ENCODE measurements at regions not wholly inside any gene's neighbourhood (a gene's known extent, or its start where the extent isn't known, plus 50 kb on each side); places are given as distances from the start of the nearest gene placed in this dataset.
"Not testable (repeated sequence)": the region's sequence is repeated elsewhere in the genome, so short reads cannot be mapped to it uniquely, and the experiment has no call there.

DNA sequence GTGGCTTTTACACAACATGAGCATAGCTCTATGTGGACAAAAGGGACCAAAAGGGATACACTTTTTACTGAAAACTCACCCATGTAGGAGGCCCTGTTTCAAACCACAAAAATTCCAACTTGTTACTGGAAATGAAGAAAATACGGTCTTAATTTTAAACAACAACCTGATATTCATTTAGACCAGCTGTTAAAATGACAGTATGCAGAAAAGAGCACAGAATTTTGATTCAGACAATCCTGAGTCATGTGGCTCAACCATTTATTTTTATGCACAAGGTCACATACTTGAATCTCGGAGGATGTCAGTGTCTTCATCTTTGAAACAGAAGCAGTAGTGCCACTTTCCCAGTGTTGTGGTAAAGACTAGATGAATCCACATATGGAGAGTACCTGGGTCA, 426.5 kb upstream of the NFE2L3 start:
- no peak for DNase-seq (ENCODE audit: low read depth in 4 of 4, low spot score in 2 of 4)

DNA sequence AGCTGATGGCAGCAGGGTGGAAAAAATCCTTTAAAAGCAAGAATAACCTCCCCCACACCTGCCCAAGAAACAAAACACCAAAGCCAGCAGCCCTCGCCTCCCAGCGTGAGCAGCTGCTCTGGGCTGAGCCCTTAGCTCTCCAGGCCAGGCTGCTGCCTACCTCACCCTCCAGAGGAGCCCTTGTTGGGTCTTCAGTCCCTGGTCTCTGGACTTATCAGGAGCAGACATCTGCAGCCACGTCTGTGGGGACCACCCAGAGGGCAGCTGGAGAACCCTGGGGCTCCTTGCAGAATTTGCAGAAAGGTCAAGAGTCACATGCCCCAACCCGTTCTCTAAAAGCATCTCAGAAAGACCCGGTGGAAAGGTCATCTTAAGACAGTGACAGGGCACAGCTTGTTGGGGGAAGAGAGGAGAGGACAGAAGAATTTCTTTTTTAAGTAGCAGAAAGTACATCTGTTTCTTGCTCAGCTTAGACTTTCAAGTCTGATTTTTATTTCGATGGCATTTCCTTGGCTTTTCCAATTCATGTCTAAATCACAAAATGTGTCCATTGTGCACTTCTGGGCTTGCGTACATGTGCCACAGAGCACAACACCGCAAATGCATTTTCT, 425.7 kb upstream of the NFE2L3 start:
- no peak for DNase-seq (ENCODE audit: low read depth in 4 of 4, low spot score in 2 of 4)

DNA sequence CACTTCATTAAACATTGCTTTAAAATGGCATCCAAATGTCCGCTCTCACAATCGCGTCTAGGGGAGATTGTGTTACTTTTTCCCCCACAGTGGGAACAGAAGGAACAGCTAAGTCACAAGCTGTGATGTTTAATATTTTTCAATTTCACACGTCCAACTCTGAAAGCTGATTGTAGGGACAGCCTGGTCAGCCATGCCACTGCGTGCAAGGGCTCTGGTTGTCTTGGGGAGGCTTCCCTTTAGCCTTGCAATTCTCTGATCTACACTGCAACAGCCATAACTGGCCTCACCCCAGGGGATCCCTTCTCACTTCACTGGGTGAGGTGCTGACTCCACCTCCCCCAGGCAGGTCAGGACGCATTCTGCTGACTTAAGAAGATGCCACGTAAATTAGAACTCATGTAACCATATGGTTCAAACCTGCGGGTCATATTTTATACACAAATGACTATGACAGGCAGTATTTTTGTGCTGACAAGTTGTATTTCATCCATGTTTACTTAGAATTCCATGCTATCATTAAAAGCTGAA, 425.2 kb upstream of the NFE2L3 start:
- DNase-seq (ENCODE audit: low read depth in 4 of 4, low spot score in 2 of 4): no peak

DNA sequence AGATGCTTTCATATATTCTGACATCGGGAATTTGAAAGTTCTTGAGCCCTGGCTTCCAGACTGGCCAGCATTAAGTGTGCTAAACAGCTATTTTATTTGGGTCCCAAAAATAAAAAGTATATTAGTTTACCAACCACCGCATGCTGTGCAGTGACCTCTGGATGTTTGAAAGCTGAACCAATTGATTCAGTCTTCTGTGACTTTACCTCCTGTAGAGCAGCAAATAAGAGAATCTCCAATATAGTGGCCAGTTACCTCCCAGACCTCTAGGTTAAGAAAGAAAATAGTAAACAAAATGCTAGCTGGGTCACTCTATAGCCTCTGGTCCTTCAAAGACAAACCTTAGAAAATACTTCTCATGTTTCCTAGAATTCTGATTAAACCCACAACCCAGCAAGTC, 424.6 kb upstream of the NFE2L3 start:
- DNase-seq (ENCODE audit: low read depth in 4 of 4, low spot score in 2 of 4): no peak

DNA sequence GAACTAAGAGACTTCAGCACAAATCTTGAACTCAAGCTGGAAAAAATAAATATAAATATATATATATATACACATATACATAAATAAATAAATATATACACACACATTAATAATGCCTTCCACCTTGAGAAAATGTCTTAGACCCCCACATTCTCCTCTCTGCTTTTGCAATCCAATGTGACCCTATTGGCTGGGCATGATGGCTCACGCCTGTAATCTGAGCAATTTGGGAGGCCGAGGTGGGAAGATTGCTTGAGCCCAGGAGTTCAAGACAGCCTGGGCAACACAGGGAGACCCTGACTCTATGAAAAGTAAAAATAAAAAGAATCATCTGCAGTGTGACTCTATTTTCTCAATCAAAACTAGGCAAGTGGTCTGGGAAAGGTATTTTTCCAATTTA, 424.1 kb upstream of the NFE2L3 start:
- no peak for DNase-seq (ENCODE audit: low read depth in 4 of 4, low spot score in 2 of 4)

DNA sequence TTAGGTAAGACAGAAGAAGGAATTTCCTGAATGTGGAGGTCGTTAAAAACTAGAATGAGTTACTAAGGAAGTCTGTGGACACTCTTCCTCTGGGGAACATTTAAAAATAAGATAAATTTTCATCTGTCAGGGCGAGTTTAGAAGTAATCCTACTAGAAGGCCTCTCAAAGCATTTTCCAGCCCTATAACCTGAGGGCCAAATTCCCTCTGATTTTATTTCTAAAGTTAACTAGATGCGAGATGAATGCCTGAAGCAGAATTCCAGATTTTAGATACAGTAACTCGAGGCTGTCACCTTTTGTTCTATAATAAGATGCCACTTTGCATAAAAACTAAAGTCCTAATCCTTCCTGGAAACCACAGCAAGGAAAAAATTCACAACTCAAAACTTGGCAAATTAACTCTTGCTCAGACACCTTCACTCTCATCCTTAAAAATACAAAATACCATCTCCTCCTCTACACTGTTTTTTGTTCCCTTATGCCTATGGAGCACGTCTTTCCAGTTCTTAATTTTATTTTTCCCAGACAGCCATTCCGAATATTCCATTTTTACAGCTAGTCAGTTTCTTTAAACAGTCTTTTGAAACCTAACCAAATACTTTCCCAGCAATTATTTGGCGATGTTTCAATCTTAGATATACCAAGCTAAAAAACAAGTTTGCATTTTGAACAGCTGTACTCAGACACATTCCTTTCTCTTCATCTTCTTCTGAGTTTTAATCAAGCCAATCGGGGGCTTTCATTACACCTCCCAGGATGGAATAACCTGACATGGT, 420.7 kb upstream of the NFE2L3 start:
- no peak for DNase-seq (ENCODE audit: low read depth in 4 of 4, low spot score in 2 of 4)

DNA sequence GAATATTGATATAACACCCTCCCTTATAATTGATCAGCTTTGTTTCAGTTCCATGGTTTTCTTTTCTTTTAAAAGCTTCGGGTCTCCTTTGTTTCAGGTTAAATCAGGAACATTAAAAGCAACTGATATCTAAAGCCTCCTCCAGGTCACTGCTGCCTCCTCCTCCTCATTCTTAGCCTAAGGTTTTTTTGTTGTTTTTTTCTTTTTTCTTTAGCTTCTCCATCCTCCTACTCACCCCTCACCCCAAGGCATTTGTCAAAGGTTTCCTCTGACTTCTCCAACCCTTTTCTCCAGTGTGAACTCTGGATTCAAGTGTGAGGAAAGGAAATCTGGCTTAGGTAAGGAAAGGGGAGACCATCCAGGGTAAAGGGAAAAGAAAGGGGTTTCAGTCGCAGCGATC, 420.2 kb upstream of the NFE2L3 start:
- DNase-seq (ENCODE audit: low read depth in 4 of 4, low spot score in 2 of 4): no peak

DNA sequence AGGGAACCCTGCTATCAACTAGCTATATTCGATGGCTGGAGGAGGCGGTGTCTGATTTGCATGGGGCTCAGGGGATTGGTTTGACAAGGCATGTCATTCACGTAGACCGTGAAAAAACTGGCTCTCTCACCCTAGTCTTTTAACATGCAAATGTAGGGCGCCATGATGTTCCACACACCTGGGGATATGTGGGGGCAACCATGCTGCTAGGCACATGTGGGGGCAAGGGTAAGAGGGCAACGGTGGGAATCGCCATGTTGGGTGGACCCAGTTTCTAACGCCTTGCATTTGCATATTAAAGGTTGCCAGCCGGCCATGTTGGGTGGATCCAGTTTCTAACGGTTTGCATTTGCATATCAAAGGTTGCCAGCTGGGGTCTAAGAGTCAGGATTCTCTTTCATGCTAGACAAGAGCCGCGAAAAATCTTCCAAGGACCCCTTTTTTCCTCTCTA, 419.2 kb upstream of the NFE2L3 start:
- DNase-seq (ENCODE audit: low read depth in 4 of 4, low spot score in 2 of 4): no peak

DNA sequence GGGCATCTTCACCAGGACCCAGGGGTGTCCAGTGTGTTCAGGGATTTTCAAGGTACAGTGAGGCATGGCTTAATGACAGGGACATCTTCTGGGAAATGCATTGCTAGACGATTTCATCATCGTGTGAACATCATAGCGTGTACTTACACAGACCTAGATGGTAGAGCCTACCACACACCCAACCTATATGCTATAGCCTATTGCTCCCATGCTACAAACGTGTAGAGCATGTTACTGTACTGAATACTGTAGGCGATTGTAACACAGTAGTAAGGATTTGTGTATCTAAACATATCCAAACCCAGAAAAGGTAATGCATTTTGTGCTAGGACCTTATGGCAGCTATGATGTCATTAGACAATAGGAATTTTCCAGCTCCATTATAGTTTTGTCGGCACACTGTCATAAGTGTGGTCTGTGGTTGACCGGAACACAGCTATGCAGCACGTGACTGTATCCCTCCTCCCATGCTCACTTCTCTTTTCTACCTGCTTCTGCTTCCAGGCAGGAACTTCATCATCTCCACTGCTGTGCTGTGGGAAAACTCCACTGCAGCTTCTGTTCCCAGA, 416.2 kb upstream of the NFE2L3 start:
- no peak for DNase-seq (ENCODE audit: low read depth in 4 of 4, low spot score in 2 of 4)

DNA sequence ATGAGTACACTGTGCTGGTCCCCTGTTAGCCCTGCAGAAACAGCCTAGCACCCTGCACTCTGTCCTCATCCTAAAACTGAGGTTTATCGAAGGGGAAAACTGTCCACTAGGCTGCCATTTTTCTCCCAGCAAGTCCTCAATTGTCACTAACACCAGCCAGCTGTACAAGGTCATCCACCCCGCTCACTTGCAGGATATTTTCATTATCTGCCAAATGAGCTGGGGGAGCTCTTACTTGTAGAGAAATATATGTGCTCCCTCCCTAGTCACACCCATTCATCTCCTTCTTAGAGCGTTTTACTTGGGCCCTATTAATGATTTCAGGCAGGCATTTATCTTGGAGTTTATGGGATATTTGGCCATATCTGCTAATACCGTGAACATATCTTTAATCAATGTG, 413.5 kb upstream of the NFE2L3 start:
- DNase-seq (ENCODE audit: low read depth in 4 of 4, low spot score in 2 of 4): no peak

DNA sequence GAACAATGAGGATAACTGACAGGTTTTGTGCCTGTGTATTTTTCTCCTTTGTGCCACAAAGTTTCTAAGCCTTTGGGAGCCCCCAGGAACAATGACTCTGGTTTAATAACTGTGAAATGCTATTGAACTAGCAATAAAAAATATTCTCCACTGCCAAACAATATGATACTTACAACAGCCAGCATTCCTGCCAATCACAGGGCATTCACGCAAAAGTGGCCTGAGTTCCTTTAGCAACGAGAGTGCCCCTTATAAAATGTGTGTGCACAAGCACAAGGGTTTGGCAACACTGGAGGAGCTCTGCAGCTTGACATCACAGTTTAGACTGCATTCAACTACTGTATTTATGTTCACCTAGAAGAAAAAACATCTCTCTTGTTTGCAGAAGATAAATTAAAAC, 412.9 kb upstream of the NFE2L3 start:
- DNase-seq (ENCODE audit: low read depth in 4 of 4, low spot score in 2 of 4): no peak

DNA sequence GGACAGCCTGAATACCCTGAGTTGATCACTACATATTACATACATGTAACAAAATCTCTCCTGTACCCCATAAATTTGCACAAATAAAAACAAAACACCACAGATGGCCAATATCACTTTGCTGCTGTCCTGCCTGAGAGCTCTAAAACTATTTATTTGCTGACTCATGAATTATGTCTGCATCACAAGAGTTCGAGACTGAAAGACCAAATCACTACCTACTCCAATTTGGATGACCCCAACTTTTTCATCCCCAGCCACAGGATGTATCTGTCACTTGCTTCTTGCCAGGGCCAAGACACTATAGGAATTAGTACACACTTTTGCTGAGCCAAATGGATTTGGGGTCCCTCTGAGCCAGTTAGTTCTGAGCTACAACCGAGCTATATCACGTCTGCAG, 409.7 kb upstream of the NFE2L3 start:
- DNase-seq (ENCODE audit: low read depth in 4 of 4, low spot score in 2 of 4): no peak

DNA sequence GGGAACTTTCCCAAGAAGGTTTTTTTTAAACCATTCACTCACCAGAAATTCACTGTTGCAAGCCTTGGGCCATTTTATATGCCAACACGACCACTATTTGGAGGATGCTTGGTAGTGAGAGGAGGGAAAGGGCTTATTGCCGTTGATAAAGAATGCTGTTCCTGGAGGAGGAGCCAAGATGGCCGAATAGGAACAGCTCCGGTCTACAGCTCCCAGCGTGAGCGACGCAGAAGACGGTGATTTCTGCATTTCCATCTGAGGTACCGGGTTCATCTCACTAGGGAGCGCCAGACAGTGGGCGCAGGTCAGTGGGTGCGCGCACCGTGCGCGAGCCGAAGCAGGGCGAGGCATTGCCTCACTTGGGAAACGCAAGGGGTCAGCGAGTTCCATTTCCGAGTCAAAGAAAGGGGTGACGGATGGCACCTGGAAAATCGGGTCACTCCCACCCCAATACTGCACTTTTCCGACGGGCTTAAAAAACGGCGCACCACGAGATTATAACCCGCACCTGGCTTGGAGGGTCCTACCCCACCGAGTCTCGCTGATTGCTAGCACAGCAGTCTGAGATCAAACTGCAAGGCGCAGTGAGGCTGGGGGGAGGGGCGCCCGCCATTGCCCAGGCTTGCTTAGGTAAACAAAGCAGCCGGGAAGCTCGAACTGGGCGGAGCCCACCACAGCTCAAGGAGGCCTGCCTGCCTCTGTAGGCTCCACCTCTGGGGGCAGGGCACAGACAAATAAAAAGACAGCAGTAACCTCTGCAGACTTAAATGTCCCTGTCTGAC, 408.1 kb upstream of the NFE2L3 start:
- not testable (repeated sequence) for DNase-seq (ENCODE audit: low read depth in 4 of 4, low spot score in 2 of 4)

DNA sequence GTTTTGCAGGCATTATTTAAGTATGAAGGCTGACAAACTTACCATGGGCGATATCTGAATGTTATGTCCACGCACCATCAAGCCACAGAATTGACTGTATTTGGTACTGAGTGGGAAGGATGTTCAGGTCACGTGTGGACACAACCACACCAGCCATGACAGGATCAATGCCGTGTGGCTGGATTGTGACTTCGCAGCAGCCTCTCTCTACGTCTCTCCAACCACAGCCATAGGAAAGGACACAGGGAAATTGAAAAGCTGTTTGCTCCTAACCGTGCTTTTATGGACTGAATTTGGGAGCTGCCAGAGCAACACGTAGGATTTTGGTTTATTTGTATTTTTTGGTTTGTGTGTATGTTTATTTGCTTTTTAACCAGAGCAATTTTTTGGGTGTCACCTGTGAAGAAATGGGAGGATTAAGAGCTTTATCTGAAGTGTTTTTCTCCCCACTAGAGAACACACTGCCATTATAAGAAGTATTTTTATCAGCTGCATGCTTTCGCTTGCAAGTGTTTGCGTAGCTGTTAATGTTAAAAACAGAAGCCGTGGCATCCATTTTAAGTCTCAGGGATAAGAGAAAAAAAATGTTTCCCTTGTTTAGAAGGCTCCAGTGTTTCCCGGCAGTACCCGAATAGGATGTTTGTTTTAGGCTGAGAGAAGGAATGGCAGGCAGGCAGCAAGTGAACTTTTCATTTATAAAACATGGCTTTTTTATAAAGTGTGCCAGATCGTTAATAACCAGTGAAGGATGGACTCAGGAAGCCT, 401.1 kb upstream of the NFE2L3 start:
- no peak for DNase-seq (ENCODE audit: low read depth in 4 of 4, low spot score in 2 of 4)

DNA sequence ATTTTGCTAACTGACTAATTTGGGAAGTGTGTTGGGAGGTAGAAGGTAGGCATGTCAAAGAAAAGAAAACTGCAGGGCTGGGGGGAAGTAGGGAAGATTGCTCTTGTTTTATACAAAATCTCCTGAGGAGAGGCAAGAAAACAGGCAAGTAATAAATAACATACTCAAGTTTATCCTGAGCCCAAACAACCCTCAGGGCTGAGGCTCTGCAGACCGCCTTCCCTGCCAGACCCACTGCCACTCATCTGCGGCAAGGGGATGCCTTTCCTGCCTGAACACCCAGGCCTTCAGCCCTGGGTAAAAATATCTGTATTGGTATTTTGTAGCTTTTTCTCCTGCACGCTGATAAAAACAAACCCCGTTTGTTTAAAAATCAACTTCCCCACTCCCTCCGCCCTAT, 399.8 kb upstream of the NFE2L3 start:
- no peak for DNase-seq (ENCODE audit: low read depth in 4 of 4, low spot score in 2 of 4)

DNA sequence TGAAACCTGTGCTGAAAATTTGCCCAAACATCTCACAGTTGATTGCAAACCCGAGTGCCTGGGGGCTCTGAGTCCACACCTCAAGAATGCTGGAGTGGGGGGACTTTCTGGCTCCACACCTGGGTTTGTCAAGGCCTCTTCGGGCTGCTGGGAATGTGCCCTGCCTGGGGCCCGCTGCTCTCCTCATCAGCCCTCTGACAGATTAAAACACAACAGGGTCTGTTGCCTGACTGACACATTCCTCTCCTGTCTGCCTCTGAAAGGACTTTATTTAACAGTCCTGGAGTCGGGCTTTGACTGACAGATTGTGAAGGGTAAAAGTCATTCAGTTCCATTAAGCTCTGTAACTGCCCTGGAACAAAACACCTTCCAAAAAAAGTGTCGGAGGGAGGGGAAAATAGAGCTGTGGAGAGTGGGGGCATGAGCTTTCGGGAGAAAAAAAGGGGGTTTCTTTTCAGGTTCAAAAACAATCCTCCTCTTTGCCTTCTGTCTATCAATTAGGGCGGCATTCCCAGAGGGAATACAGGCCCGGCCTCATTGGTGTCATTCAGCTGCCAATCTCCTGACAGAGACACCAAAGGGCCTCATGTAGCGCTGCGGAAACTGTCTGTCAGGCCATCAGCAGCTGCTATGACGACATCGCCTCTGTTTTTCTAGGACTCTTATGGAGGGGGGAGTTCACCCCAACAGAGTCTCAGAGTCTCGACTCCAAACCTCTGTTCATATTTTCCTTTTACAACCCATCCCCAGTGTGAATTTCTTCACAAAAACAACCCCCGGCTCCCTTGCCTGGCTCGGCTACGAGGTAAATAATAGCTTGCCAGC, 398.8 kb upstream of the NFE2L3 start:
- DNase-seq (ENCODE audit: low read depth in 4 of 4, low spot score in 2 of 4): no peak

DNA sequence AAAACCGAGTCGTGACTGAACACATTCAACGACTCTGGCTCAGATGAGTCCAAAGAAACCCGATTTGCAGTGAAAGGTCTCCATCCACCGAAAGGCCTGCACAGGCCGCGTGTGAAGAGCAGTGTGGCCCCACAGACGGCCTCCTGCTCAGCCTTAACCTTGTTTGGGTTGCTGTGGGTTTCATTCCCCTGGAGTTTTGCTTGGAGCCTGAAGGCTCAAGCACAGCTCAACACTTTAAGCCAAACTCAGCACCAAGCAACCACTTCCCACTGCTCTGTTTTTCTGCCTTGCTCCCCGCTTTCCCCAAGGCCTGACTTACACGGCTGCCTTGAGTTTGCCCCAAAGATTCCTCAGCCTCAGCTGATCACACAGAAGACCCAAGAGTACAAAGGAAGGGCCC, 398.2 kb upstream of the NFE2L3 start:
- DNase-seq (ENCODE audit: low read depth in 4 of 4, low spot score in 2 of 4): no peak

DNA sequence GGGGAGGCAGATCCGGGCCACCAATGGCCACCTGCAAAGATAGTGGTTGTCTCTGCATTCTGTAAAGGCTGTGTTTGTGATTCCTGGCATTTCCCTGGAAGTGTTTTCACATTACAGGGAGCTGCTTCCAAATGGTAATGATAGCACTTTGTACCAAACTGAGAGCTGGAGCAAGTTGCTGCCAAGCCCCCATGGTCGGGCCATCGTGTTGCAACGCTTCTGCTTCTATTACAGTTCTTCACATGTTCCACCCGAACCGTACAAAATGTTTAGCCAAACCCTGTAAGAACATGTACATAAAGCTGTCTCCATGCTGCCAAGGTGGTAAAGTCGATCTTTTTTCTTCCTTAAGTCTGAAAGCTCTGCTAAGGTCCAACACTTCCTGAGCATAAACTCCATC, 397.7 kb upstream of the NFE2L3 start:
- DNase-seq (ENCODE audit: low read depth in 4 of 4, low spot score in 2 of 4): no peak

DNA sequence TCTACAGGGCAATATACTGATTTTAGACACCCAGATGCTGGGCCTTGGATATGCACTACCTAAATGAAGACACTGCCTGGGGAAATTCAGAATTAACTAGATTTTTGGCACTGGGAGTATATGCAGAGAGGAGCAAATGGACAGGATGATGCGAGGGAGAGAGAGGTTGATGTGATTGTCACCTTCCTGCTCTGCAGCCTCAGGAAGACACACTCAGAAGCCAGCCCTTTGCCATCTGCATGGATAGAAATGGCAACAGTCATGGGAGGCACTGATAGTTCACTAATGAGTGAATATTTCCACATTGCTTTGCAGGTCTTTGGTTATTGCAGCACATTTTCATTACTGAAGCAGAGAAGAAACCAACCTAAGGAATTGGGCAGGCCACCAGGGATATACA, 397.2 kb upstream of the NFE2L3 start:
- no peak for DNase-seq (ENCODE audit: low read depth in 4 of 4, low spot score in 2 of 4)

DNA sequence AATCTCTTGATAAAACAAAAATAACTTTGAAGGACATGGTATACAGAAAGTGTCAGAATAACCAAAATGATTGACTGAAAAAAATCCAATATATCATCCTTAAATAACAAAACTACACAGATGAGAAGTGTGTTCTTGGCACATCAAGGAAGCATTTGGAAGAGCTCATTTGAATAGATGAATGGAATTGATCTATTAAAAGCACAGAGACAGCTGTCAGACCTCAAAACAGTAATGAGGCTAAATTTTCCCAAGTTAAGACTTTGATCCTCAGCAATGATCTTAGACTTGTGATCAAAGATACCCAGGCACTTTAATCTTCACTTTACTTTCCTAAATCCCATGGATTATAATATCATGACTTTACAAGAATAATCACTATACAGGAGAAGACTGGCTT, 395.4 kb upstream of the NFE2L3 start:
- DNase-seq (ENCODE audit: low read depth in 4 of 4, low spot score in 2 of 4): no peak

Measured in left renal cortex interstitium (tissue), 4 donors.